ENCODE measurements at regions not wholly inside any gene's neighbourhood (a gene's known extent, or its start where the extent isn't known, plus 50 kb on each side); places are given as distances from the start of the nearest gene placed in this dataset.

GRCh38 chr2:221267773-221268425 is 304.2 kb downstream of the EPHA4 start (continued):
- TF ChIP-seq CTCF (IDR thresholded peaks at IDR 0.05), result no peak
- no peak for TF ChIP-seq USF1 (CRISPR knock-in tag; IDR thresholded peaks at IDR 0.05)
- no peak for TF ChIP-seq ZNF671 (CRISPR knock-in tag; IDR thresholded peaks at IDR 0.05)
- TF ChIP-seq IRF2 (CRISPR knock-in tag; IDR thresholded peaks at IDR 0.05; ENCODE audit: borderline replicate concordance, low read depth), result no peak

GRCh38 chr2:221268631-221269030 is 303.5 kb downstream of the EPHA4 start:
- POLR2A ChIA-PET, result interaction anchor here (0.6 kb wide), 1 partner anchor 707 kb away, joined by 3 read pairs; no protein-coding TSS in a partner anchor

GRCh38 chr2:221270806-221271205 is 301.3 kb downstream of the EPHA4 start:
- Mint-ChIP-seq H3K27ac (no peak overlapping the region), H3K9me3 (no peaks in the 10 kb centered on the region), H3K27me3 (ENCODE audit: low read depth) (no peaks in the 10 kb centered on the region), H3K36me3 (no peaks in the 10 kb centered on the region), H3K4me3 (no peak overlapping the region), H3K4me1 (peaks cover 5% of the 10 kb centered on the region; the same call in 1 of the 2 replicates)
- ATAC-seq (no peak), DNase-seq (ENCODE audit: low spot score) (no peak)
- ChIA-PET CTCF (no interaction called here), POLR2A (no interaction called here)
- TF ChIP-seq TEAD1 (CRISPR knock-in tag; IDR thresholded peaks at IDR 0.05) (no peak), E2F1 (CRISPR knock-in tag; IDR thresholded peaks at IDR 0.05) (no peak), ZBTB43 (CRISPR knock-in tag; IDR thresholded peaks at IDR 0.05) (no peak), HMGXB4 (CRISPR knock-in tag; IDR thresholded peaks at IDR 0.05) (no peak), ELF4 (CRISPR knock-in tag; IDR thresholded peaks at IDR 0.05; ENCODE audit: low read depth) (no peak), ZNF671 (CRISPR knock-in tag; IDR thresholded peaks at IDR 0.05) (no peak), MAX (CRISPR knock-in tag; IDR thresholded peaks at IDR 0.05) (no peak), RELA (CRISPR knock-in tag; IDR thresholded peaks at IDR 0.05; ENCODE audit: borderline replicate concordance) (no peak), CDX4 (CRISPR knock-in tag; IDR thresholded peaks at IDR 0.05; ENCODE audit: borderline replicate concordance) (no peak), ATF3 (CRISPR knock-in tag; conservative IDR thresholded peaks at IDR 0.05) (no peak)

More at GRCh38 chr2:221268631-221269030, 303.5 kb downstream of the EPHA4 start:
- DNase-seq (ENCODE audit: low spot score) (no peak), ATAC-seq (no peak)
- CTCF ChIA-PET, result no interaction called here
- Mint-ChIP-seq H3K27ac (no peak overlapping the region), H3K4me1 (peaks cover 5% of the 10 kb centered on the region), H3K9me3 (no peaks in the 10 kb centered on the region), H3K27me3 (ENCODE audit: low read depth) (no peaks in the 10 kb centered on the region), H3K36me3 (no peaks in the 10 kb centered on the region), H3K4me3 (no peak overlapping the region)
- TF ChIP-seq TEAD1 (CRISPR knock-in tag; IDR thresholded peaks at IDR 0.05) (no peak), CTCF (IDR thresholded peaks at IDR 0.05) (no peak), ZNF232 (CRISPR knock-in tag; IDR thresholded peaks at IDR 0.05) (no peak), ZBTB43 (CRISPR knock-in tag; IDR thresholded peaks at IDR 0.05) (no peak), SMAD3 (CRISPR knock-in tag; IDR thresholded peaks at IDR 0.05; ENCODE audit: borderline replicate concordance) (no peak)

All from WTC11 (cell line).